ENCODE measurements at regions not wholly inside any gene's neighbourhood (a gene's known extent, or its start where the extent isn't known, plus 50 kb on each side); places are given as distances from the start of the nearest gene placed in this dataset.

DNA sequence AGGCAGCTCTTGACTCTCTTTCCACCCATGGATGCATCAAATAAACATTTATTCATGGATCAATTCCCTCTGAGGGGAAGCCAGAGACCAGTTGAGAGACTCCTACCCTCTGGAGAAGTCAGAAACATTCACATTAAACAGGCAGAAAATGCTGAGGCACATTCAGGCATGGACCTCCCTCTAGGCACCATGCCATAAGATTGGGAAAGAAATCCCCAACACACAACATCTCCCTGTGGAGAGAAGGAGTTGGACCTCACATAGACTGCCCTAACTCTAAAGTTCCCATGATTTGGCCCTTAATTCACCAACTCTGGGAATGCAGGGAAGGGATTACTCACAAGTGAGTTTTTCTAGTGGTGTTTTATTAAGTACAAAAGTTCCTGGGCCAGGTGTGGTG, 415.3 kb upstream of the C1orf87 start:
- no peak overlapping the region for H3K27ac ChIP-seq
- DNase-seq, result no peak
- H3K4me3 ChIP-seq (replicated peaks in 1 of 3), result no peak overlapping the region
- no peaks in the 10 kb centered on the region for H3K27me3 ChIP-seq
- H3K36me3 ChIP-seq, result no peaks in the 10 kb centered on the region
- H3K9me3 ChIP-seq, result no peaks in the 10 kb centered on the region
- no peaks in the 10 kb centered on the region for H3K4me1 ChIP-seq
- TF ChIP-seq CTCF (IDR thresholded peaks at IDR 0.05), result no peak
- no peak for TF ChIP-seq POLR2A (IDR thresholded peaks at IDR 0.05)
- intact Hi-C loops (cut with DNase I), result no loop called here

GRCh38 chr1:60487565-60488345, 414.2 kb upstream of the C1orf87 start:
- 75 to 79% methylated on average over 3 of the region's 3 CpGs for whole genome bisulfite sequencing, 2 donors

DNA sequence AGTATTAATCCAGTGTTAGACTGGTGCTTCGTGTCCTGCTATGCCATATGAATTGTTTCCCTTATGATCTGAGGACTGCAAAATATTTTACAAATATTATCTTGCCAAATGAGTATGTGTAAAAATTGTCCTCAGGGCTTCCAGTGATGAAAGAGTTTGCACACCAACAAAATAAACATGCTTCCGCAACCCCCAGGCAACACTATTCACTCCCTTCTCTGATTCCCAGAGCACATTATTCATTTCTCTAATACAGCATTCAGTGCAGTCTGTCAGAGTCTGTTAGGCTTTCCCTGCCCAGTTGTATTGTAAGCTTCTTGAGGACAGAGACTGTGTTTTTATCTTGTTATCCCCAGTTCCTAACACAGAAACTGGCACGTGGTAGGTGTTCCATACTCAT, 409.9 kb upstream of the C1orf87 start:
- H3K36me3 ChIP-seq, result no peaks in the 10 kb centered on the region
- WGBS, 2 donors, result 73 to 80% methylated on average over 3 of the region's 3 CpGs
- no peaks in the 10 kb centered on the region for H3K9me3 ChIP-seq
- intact Hi-C loops (cut with DNase I), result no loop called here
- TF ChIP-seq POLR2A (IDR thresholded peaks at IDR 0.05) (no peak), CTCF (IDR thresholded peaks at IDR 0.05) (no peak)
- H3K4me3 ChIP-seq (replicated peaks in 1 of 3), result no peak overlapping the region
- H3K4me1 ChIP-seq, result no peaks in the 10 kb centered on the region
- no peak for DNase-seq
- H3K27ac ChIP-seq, result no peak overlapping the region
- no peaks in the 10 kb centered on the region for H3K27me3 ChIP-seq

More at GRCh38 chr1:60487565-60488345, 414.2 kb upstream of the C1orf87 start:
- no peak for TF ChIP-seq CTCF (IDR thresholded peaks at IDR 0.05)
- no peak for TF ChIP-seq POLR2A (IDR thresholded peaks at IDR 0.05)
- Histone ChIP-seq H3K27me3 (no peaks in the 10 kb centered on the region), H3K27ac (no peak overlapping the region), H3K4me1 (no peaks in the 10 kb centered on the region), H3K4me3 (replicated peaks in 1 of 3) (no peak overlapping the region), H3K36me3 (no peaks in the 10 kb centered on the region), H3K9me3 (no peaks in the 10 kb centered on the region)
- no peak for DNase-seq
- intact Hi-C loops (cut with DNase I), result no loop called here

DNA sequence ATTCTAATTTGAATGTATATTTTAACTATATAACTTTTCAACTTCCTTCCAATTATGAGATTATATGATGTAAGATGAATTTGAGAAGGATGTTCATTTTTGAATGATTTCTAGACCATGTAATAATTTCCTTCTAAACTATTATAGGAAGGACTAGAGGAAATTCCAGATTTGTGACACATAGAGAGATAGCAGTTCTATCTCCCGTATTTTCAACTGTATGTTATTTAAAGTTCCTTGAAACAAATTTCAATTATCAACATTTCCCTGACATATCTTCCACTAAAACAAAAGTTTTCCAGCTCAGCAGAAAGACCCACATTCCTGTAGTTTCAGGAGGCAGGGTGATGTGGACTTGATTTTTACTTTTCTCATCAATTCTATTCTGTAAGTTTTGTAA, 396.7 kb upstream of the C1orf87 start:
- Histone ChIP-seq H3K27ac (no peak overlapping the region), H3K27me3 (no peaks in the 10 kb centered on the region), H3K4me3 (replicated peaks in 1 of 3) (no peak overlapping the region), H3K9me3 (no peaks in the 10 kb centered on the region), H3K4me1 (no peaks in the 10 kb centered on the region), H3K36me3 (no peaks in the 10 kb centered on the region)
- WGBS, 2 donors, result 63 to 69% methylated on average over 1 of the region's 1 CpG
- DNase-seq, result no peak
- TF ChIP-seq POLR2A (IDR thresholded peaks at IDR 0.05) (no peak), CTCF (IDR thresholded peaks at IDR 0.05) (no peak)
- intact Hi-C loops (cut with DNase I), result no loop called here

GRCh38 chr1:60463786-60464185, 390.2 kb upstream of the C1orf87 start:
- Histone ChIP-seq H3K9me3 (no peaks in the 10 kb centered on the region), H3K4me1 (no peaks in the 10 kb centered on the region), H3K27me3 (no peaks in the 10 kb centered on the region), H3K36me3 (no peaks in the 10 kb centered on the region), H3K4me3 (replicated peaks in 1 of 3) (no peak overlapping the region), H3K27ac (no peak overlapping the region)
- intact Hi-C loops (cut with DNase I), result no loop called here
- no peak for TF ChIP-seq POLR2A (IDR thresholded peaks at IDR 0.05)
- TF ChIP-seq CTCF (IDR thresholded peaks at IDR 0.05), result no peak
- WGBS, 2 donors, result 31 to 42% methylated on average over 1 of the region's 1 CpG
- no peak for DNase-seq

Data from thyroid gland (tissue), 4 donors.